Activated CD4-positive, alpha-beta memory T cell treated with anti-CD3 and anti-CD28 coated beads, Interleukin-2, amount 10 ng/mL, durations not matched to agents 7 days and 5 days (primary cell): ENCODE measurements at regions not wholly inside any gene's neighbourhood (a gene's known extent, or its start where the extent isn't known, plus 50 kb on each side); places are given as distances from the start of the nearest gene placed in this dataset.

ENCODE experiments used
- CTCF ChIA-PET: fragments of 350-600 bp; sonication (Branson Sonifier 250); formaldehyde crosslinking; loops from one replicate; lab custom pipeline; 2021; ENCODE audit warnings: antibody characterized with exemption, inconsistent platforms; lab: Charles Lee
- POLR2A ChIA-PET: fragments of 350-600 bp; sonication (Branson Sonifier 250); formaldehyde crosslinking; loops from one replicate; lab custom pipeline; 2021; ENCODE audit warnings: antibody characterized with exemption; lab: Charles Lee
- DNase-seq: peaks from one replicate; pipeline ENCODE4 v3.0.0-alpha.2; 2020
- H3K27ac Mint-ChIP-seq: one replicate; pipeline ENCODE4 v1.8.0; 2021; ENCODE audit warnings: mild to moderate bottlenecking, mixed read lengths
- H3K27me3 Mint-ChIP-seq: one replicate; pipeline ENCODE4 v1.8.0; 2021; ENCODE audit warnings: mixed read lengths
- H3K36me3 Mint-ChIP-seq: one replicate; pipeline ENCODE4 v1.8.0; 2021; ENCODE audit warnings: low read depth, mixed read lengths
- H3K4me1 Mint-ChIP-seq: one replicate; pipeline ENCODE4 v1.8.0; 2021; ENCODE audit warnings: mixed read lengths
- H3K4me3 Mint-ChIP-seq: one replicate; pipeline ENCODE4 v1.8.0; 2021; ENCODE audit warnings: mild to moderate bottlenecking, mixed read lengths
- H3K9me3 Mint-ChIP-seq: one replicate; pipeline ENCODE4 v1.8.0; 2021; ENCODE audit warnings: mixed read lengths

GRCh38 chrX:39174241-39174771 lies 373.0 kb downstream of the MID1IP1 start:
- no peak for DNase-seq
- no peaks in the 10 kb centered on the region for H3K9me3 Mint-ChIP-seq
- ChIA-PET POLR2A (interaction anchor here (0.6 to 1.9 kb wide), 3 partner anchors 11 to 681 kb away, joined by 3 to 9 read pairs (median 6); no protein-coding TSS in a partner anchor), CTCF (interaction anchor here (1.5 kb wide), 1 partner anchor 11 kb away, joined by 3 read pairs; no protein-coding TSS in a partner anchor)
- H3K36me3 Mint-ChIP-seq: no peaks in the 10 kb centered on the region
- peaks cover 31% of the 10 kb centered on the region for H3K4me1 Mint-ChIP-seq
- H3K27me3 Mint-ChIP-seq: no peaks in the 10 kb centered on the region
- peak overlapping the region; percentile 75 for H3K27ac Mint-ChIP-seq
- H3K4me3 Mint-ChIP-seq: no peak overlapping the region

- H3K27me3 Mint-ChIP-seq: no peaks in the 10 kb centered on the region
- no peaks in the 10 kb centered on the region for H3K9me3 Mint-ChIP-seq
- peak; percentile 46 for DNase-seq
- peak overlapping the region; percentile 75 for H3K27ac Mint-ChIP-seq
- peak overlapping the region; percentile 13 for H3K4me3 Mint-ChIP-seq
- ChIA-PET CTCF (interaction anchor here (1.2 to 1.5 kb wide), 2 partner anchors 8 to 11 kb away, joined by 3 read pairs; no protein-coding TSS in a partner anchor), POLR2A (interaction anchor here (1.5 to 1.9 kb wide), 2 partner anchors 12 to 21 kb away, joined by 6 to 9 read pairs; no protein-coding TSS in a partner anchor)
- no peaks in the 10 kb centered on the region for H3K36me3 Mint-ChIP-seq
- peaks cover 31% of the 10 kb centered on the region for H3K4me1 Mint-ChIP-seq
These were observed 373.6 kb downstream of the MID1IP1 start for GRCh38 chrX:39174772-39175417.

DNA sequence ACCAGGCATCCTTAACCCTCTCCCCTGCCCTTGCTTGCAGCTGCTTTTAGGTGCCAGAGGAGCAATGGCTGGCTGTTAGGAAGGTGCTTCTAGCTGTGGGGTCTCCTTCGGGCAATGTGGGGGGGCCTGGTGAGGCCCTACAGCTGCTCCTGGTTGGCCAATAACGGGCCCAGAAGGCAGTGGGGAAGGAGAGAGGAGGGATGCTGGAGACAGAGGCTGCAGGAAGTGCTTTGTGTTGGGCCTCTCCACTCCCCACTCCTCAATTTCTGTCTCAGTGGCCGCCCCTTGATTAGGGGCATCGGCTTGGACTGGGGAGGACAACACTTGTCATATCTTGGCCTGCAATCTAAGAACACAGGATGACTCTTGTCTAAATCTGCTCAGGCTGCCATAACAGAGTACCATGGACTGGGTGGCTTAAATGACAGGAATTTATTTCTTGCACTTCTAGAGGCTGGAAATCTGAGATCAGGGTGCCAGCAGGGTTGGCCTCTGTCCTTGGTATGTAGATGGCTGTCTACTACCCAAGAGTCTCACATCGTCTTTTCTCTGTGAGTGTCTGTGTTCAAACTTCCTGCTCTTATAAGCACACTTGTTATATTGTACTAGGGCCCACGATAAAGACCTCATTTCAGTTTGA lies 374.3 kb downstream of the MID1IP1 start:
- DNase-seq: no peak
- Mint-ChIP-seq H3K27me3 (no peaks in the 10 kb centered on the region), H3K27ac (peak overlapping the region; percentile 75), H3K36me3 (no peaks in the 10 kb centered on the region), H3K9me3 (no peaks in the 10 kb centered on the region), H3K4me3 (no peak overlapping the region), H3K4me1 (peaks cover 31% of the 10 kb centered on the region)
- ChIA-PET POLR2A (interaction anchor here (1.5 to 1.9 kb wide), 2 partner anchors 12 to 21 kb away, joined by 6 to 9 read pairs; no protein-coding TSS in a partner anchor), CTCF (interaction anchor here (1.2 kb wide), 1 partner anchor 8 kb away, joined by 3 read pairs; no protein-coding TSS in a partner anchor)

GRCh38 chrX:39176105-39176504 lies 374.8 kb downstream of the MID1IP1 start:
- H3K27ac Mint-ChIP-seq: no peak overlapping the region
- no peaks in the 10 kb centered on the region for H3K9me3 Mint-ChIP-seq
- ChIA-PET CTCF (interaction anchor here (0.7 to 1.2 kb wide), 2 partner anchors 9 to 192 kb away, joined by 3 read pairs; no protein-coding TSS in a partner anchor), POLR2A (no interaction called here)
- DNase-seq: no peak
- no peaks in the 10 kb centered on the region for H3K36me3 Mint-ChIP-seq
- no peak overlapping the region for H3K4me3 Mint-ChIP-seq
- H3K27me3 Mint-ChIP-seq: no peaks in the 10 kb centered on the region
- H3K4me1 Mint-ChIP-seq: peaks cover 31% of the 10 kb centered on the region

DNA sequence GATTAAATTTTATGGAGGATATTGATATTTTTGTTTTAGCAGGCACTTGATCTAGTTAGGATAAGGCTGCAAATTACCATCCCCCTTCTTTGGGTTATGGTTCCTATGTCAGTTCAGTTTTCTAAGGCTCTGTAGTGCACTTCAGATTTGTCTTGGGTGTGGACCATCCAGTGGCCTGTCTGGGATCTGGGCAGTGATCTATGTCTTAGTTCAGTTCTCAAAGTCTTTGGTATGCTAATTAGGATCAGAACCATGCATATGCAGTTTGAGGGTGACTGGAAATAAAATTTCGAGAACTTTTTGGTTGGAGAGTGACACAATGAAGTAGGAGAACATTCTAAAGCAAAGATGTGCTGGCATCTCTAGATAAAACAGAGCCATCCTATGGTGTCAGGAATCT lies 388.2 kb downstream of the MID1IP1 start:
- Mint-ChIP-seq H3K4me3 (no peak overlapping the region), H3K27ac (no peak overlapping the region), H3K27me3 (peaks cover 3% of the 10 kb centered on the region), H3K9me3 (peaks cover 5% of the 10 kb centered on the region), H3K4me1 (no peaks in the 10 kb centered on the region), H3K36me3 (no peaks in the 10 kb centered on the region)
- DNase-seq: no peak
- ChIA-PET POLR2A (no interaction called here), CTCF (no interaction called here)

DNA sequence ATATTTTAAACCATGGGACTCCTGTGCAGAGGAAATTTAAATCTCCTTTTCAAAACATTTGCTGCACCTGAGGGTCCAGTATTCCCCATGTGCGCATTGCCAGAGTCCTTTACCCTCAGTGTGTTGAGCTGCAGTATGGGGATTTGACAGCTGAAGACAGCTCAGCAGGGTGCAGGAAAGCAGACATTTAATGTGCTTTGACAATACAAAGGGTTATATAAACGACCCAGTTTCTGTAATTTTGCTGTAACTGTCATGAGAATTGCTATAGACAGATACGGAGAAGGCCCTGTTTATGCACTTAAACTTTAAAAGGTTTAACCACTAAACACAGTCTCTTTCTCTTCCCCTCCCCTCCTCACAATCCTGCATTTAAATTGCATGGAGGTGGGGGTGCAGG lies 393.4 kb downstream of the MID1IP1 start:
- Mint-ChIP-seq H3K27ac (no peak overlapping the region), H3K4me1 (peaks cover 39% of the 10 kb centered on the region), H3K36me3 (no peaks in the 10 kb centered on the region), H3K27me3 (no peaks in the 10 kb centered on the region), H3K4me3 (no peak overlapping the region), H3K9me3 (no peaks in the 10 kb centered on the region)
- ChIA-PET CTCF (interaction anchor here (0.9 kb wide), 1 partner anchor 45 kb away, joined by 4 read pairs; no protein-coding TSS in a partner anchor), POLR2A (interaction anchor here (2.6 kb wide), 2 partner anchors 20 to 32 kb away, joined by 9 to 13 read pairs; no protein-coding TSS in a partner anchor)
- DNase-seq: no peak

- ChIA-PET POLR2A (interaction anchor here (2.6 kb wide), 2 partner anchors 20 to 32 kb away, joined by 9 to 13 read pairs; no protein-coding TSS in a partner anchor), CTCF (interaction anchor here (0.9 kb wide), 1 partner anchor 45 kb away, joined by 4 read pairs; no protein-coding TSS in a partner anchor)
- H3K27ac Mint-ChIP-seq: no peak overlapping the region
- no peaks in the 10 kb centered on the region for H3K27me3 Mint-ChIP-seq
- H3K4me1 Mint-ChIP-seq: peaks cover 44% of the 10 kb centered on the region
- no peaks in the 10 kb centered on the region for H3K36me3 Mint-ChIP-seq
- DNase-seq: no peak
- no peaks in the 10 kb centered on the region for H3K9me3 Mint-ChIP-seq
- no peak overlapping the region for H3K4me3 Mint-ChIP-seq
These were observed 393.9 kb downstream of the MID1IP1 start for GRCh38 chrX:39195156-39195555.

GRCh38 chrX:39196192-39197102 lies 395.2 kb downstream of the MID1IP1 start:
- POLR2A ChIA-PET: interaction anchor here (0.7 to 2.6 kb wide), 7 partner anchors 20 to 664 kb away, joined by 3 to 13 read pairs (median 4); no protein-coding TSS in a partner anchor
- Mint-ChIP-seq H3K27me3 (no peaks in the 10 kb centered on the region), H3K36me3 (no peaks in the 10 kb centered on the region), H3K4me1 (peaks cover 57% of the 10 kb centered on the region), H3K4me3 (peak overlapping the region; percentile 46), H3K9me3 (no peaks in the 10 kb centered on the region), H3K27ac (peak overlapping the region; percentile 79)
- CTCF ChIA-PET: interaction anchor here (0.6 to 1.5 kb wide), 6 partner anchors 29 to 687 kb away, joined by 3 to 5 read pairs (median 5); no protein-coding TSS in a partner anchor
- peak; percentile 67 for DNase-seq

DNA sequence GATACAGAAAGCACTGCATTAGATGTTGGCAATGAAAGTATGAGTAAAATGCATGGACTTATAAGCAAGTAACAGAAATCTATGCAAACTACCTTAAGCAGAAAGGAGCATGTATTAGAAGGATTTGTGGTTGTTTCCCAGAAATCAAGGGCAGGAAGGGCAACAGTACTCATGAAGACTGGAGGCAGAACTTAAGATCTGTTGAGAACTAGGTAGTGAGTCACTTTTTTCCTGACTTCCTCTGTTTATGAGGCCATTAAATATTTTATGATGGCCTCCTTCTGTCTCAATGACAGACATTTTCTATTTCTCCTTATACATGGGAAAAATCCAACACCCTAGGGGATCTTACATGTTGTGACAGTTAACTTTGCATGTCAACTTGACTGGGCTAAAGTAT lies 398.2 kb downstream of the MID1IP1 start:
- Mint-ChIP-seq H3K27ac (peak overlapping the region; percentile 40), H3K4me1 (peaks cover 76% of the 10 kb centered on the region), H3K9me3 (no peaks in the 10 kb centered on the region), H3K27me3 (no peaks in the 10 kb centered on the region), H3K4me3 (no peak overlapping the region), H3K36me3 (no peaks in the 10 kb centered on the region)
- CTCF ChIA-PET: no interaction called here
- POLR2A ChIA-PET: no interaction called here
- no peak for DNase-seq

DNA sequence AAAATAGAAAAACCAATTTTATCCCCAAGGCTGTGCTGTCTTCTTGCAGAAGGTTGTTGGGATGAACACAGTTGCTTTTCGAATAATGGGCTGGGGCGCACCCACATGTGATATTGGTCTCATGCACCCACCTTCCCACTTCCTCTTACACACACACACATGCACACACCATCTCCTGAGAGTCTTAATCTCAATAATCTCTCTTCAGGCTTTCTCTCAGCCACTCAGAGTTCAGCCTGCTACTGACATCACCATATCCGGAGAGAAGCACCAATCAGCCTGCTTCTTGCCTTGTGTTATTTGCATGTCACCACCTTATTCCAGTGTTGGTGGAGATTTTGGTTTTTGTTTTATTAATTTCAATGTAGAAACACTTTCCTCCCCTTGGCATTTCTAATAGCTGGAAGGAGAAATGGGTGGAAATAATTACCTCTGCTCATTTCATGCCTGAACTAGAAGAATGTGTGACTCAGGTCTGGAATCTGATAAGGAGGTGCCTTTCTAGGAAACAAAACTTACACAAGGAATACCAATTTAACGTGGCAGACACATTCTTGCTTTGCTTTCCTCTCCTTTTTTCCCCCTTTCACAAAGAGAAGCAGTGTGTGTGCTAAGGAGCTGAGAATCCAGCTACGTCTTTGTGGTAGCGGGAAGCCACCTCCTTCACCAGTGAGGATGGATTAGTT lies 400.2 kb downstream of the MID1IP1 start:
- no peaks in the 10 kb centered on the region for H3K36me3 Mint-ChIP-seq

DNA sequence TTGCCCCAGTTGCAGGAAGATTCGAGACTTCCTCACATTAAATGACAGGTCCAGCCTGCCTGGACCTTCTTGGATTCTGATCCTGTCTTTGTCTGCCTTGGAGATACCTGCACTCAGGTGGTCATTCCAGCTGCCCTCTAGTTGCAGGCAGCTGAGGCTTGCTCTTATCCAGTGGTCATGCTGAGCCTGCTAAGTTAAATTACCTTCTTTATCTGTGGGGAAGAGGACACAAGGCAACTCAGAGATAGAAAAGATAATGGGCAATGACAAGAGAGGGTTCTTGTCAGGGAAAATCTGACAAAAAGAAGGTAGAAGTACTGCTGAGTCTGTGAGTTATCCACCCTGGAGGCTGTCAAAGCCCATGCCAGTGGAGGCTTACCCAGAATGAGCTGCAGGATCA lies 401.4 kb downstream of the MID1IP1 start:
- Mint-ChIP-seq H3K4me3 (no peak overlapping the region), H3K9me3 (no peaks in the 10 kb centered on the region), H3K4me1 (peaks cover 56% of the 10 kb centered on the region), H3K27ac (no peak overlapping the region), H3K27me3 (no peaks in the 10 kb centered on the region), H3K36me3 (no peaks in the 10 kb centered on the region)
- ChIA-PET CTCF (no interaction called here), POLR2A (no interaction called here)
- no peak for DNase-seq

More for the DNA sequence above, 400.2 kb downstream of the MID1IP1 start:
- Mint-ChIP-seq H3K9me3 (no peaks in the 10 kb centered on the region), H3K4me1 (peaks cover 68% of the 10 kb centered on the region), H3K4me3 (no peak overlapping the region), H3K27me3 (no peaks in the 10 kb centered on the region), H3K27ac (peak overlapping the region; percentile 44)
- ChIA-PET CTCF (no interaction called here), POLR2A (no interaction called here)
- peak; percentile 25 for DNase-seq

GRCh38 chrX:39203427-39203826 lies 402.2 kb downstream of the MID1IP1 start:
- no peaks in the 10 kb centered on the region for H3K36me3 Mint-ChIP-seq
- POLR2A ChIA-PET: no interaction called here
- H3K9me3 Mint-ChIP-seq: no peaks in the 10 kb centered on the region
- peaks cover 50% of the 10 kb centered on the region for H3K4me1 Mint-ChIP-seq
- H3K4me3 Mint-ChIP-seq: no peak overlapping the region
- CTCF ChIA-PET: no interaction called here
- H3K27me3 Mint-ChIP-seq: no peaks in the 10 kb centered on the region
- DNase-seq: no peak
- H3K27ac Mint-ChIP-seq: no peak overlapping the region
